Kidney (tissue), 13 donors: ENCODE measurements at regions not wholly inside any gene's neighbourhood (a gene's known extent, or its start where the extent isn't known, plus 50 kb on each side); places are given as distances from the start of the nearest gene placed in this dataset.

Source experiments
- DNase-seq, 5 donors: peaks; one replicate each; pipeline ENCODE4 v3.0.0-alpha.2; 2013 to 2020
- FAIRE-seq: peaks from 2 replicates; lab custom pipeline; 2012; peaks lifted over from hg19 to GRCh38; lab: Jason Lieb, UNC
- H3K27ac ChIP-seq, 2 donors: one replicate each; pipeline ENCODE4 v1.7.0; 2013; ENCODE audit warnings: low read depth in 2 of 2, low read length in 2 of 2, inconsistent platforms in 1 of 2
- H3K27me3 ChIP-seq: one replicate; pipeline ENCODE4 v1.7.1; 2013; ENCODE audit warnings: low read length, inconsistent platforms; ENCODE audit not compliant: control insufficient read depth, insufficient read depth
- H3K36me3 ChIP-seq, 3 donors: one replicate each; pipeline versions ENCODE4 v1.7.0 to v1.7.1; 2013; ENCODE audit warnings: low read length in 3 of 3, control low read depth in 1 of 3, inconsistent platforms in 1 of 3; ENCODE audit not compliant: insufficient read depth in 3 of 3, control insufficient read depth in 2 of 3
- H3K4me1 ChIP-seq, 3 donors: one replicate each; pipeline versions ENCODE4 v1.7.0 to v1.7.1; 2013; ENCODE audit warnings: low read length in 3 of 3, inconsistent platforms in 1 of 3, low read depth in 1 of 3; ENCODE audit not compliant: control insufficient read depth in 2 of 3, insufficient read depth in 2 of 3
- H3K4me3 ChIP-seq, 3 donors: one replicate each; pipeline versions ENCODE4 v1.7.0 to v1.8.1; 2013; ENCODE audit warnings: low read length in 3 of 3, control low read depth in 1 of 3, inconsistent platforms in 1 of 3
- H3K9ac ChIP-seq, 3 donors: one replicate each; pipeline versions ENCODE4 v1.7.0 to v1.7.1; 2013; ENCODE audit warnings: low read length in 3 of 3, control low read depth in 1 of 3, inconsistent platforms in 1 of 3
- H3K9me3 ChIP-seq, 3 donors: one replicate each; pipeline versions ENCODE4 v1.7.0 to v1.7.1; 2013; ENCODE audit warnings: low read length in 3 of 3, control low read depth in 1 of 3, inconsistent platforms in 1 of 3; ENCODE audit not compliant: control insufficient read depth in 2 of 3, insufficient read depth in 1 of 3
- CTCF ChIP-seq: IDR thresholded peaks from 3 replicates; pipeline ENCODE4 v1.5.1; 2012; ENCODE audit warnings: mild to moderate bottlenecking, moderate library complexity, borderline replicate concordance; ENCODE audit not compliant: insufficient read depth; ENCODE audit errors: extremely low read depth
- intact Hi-C: fragments of 100-400 bp; cut with DNase I; formaldehyde crosslinking; loops from one replicate; pipeline ENCODE4 v1.11.1; 2022
- donor health status: control.
- donor health status: control.
- donor health status: control.
- donor health status: control.
- donor health status: control.
- donor health status: DM: yes; HTN: yes; CAD: no.
- donor health status: Normal renal cell carcinoma (clear cell type).

- H3K27me3 ChIP-seq, result no peaks in the 10 kb centered on the region
- no peak for DNase-seq
- no peaks in the 10 kb centered on the region for H3K4me1 ChIP-seq
- no peaks in the 10 kb centered on the region for H3K36me3 ChIP-seq
- no peaks in the 10 kb centered on the region for H3K9me3 ChIP-seq
- H3K9ac ChIP-seq, result no peak overlapping the region
- intact Hi-C loops, result no loop called here
- FAIRE-seq, result no peak
- no peak overlapping the region for H3K4me3 ChIP-seq
- no peak overlapping the region for H3K27ac ChIP-seq
- TF ChIP-seq CTCF, result no peak
These were observed 676.4 kb downstream of the PCDH18 start for GRCh38 chr4:136855886-136856285.

- Histone ChIP-seq H3K36me3 (no peaks in the 10 kb centered on the region), H3K4me1 (no peaks in the 10 kb centered on the region), H3K27ac (no peak overlapping the region), H3K27me3 (no peaks in the 10 kb centered on the region), H3K4me3 (no peak overlapping the region), H3K9ac (no peak overlapping the region), H3K9me3 (peaks cover 0 to 5% (median 2%) of the 10 kb centered on the region in 3 donors)
- intact Hi-C loops, result no loop called here
- no peak for TF ChIP-seq CTCF
- FAIRE-seq, result no peak
- no peak for DNase-seq
These were observed 681.8 kb downstream of the PCDH18 start for GRCh38 chr4:136850446-136850845.

GRCh38 chr4:136847881-136848621, 684.2 kb downstream of the PCDH18 start:
- no peak for FAIRE-seq
- intact Hi-C loops, result no loop called here
- H3K4me3 ChIP-seq, result no peak overlapping the region

More at GRCh38 chr4:136847881-136848621, 684.2 kb downstream of the PCDH18 start:
- no peak for TF ChIP-seq CTCF
- Histone ChIP-seq H3K9ac (no peak overlapping the region), H3K9me3 (peaks cover 0 to 5% (median 2%) of the 10 kb centered on the region in 3 donors), H3K27ac (no peak overlapping the region), H3K27me3 (no peaks in the 10 kb centered on the region), H3K36me3 (no peaks in the 10 kb centered on the region), H3K4me1 (no peaks in the 10 kb centered on the region)
- no peak for DNase-seq
